ENCODE measurements at regions not wholly inside any gene's neighbourhood (a gene's known extent, or its start where the extent isn't known, plus 50 kb on each side); places are given as distances from the start of the nearest gene placed in this dataset.

DNA sequence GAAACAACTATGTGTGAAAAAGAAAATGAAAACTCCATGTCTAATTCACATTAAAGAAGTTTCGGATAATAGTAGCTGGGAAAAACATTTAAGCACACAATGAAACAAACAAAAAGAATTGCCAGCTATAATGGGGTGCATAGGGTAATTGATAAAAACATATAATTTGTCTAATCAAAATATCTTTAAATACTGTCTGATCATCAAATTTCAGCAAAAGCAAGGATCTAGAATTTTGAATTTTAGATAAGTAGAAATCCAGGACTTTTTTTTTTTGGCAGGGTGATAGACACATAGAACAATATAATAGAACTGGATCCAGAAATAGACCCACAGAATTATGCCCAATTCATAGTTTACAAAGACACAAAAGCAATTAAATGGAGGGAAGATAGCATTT, 585.0 kb downstream of the TAF11L14 start:
- Histone ChIP-seq H3K9me3 (no peaks in the 10 kb centered on the region), H3K27me3 (ENCODE audit: low read depth) (no peaks in the 10 kb centered on the region), H3K4me3 (no peak overlapping the region), H3K36me3 (replicated peaks) (no peaks in the 10 kb centered on the region), H3K4me1 (no peaks in the 10 kb centered on the region)
- DNase-seq (ENCODE audit: low spot score in 2 of 2): no peak
- in situ Hi-C loops (cut with MboI; ENCODE audit: low sequenced_read_pairs): no loop called here

DNA sequence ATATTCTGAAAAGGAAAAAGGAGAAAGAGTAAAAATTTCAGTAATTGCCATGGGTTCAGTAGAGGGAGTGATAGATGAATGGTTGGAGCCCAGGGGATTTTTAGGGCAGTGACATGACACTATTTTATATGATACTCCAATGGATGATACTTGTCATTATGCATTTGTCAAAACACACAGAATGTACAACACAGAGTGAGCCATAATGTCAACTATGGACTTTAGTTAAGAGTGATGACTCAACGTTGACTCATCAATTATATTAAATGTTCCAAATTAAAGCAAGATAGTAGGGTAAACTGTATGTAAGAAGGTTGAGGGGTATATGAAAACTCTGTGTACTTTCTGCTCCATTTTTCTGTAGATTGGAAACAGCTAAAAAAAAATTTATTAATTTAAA, 586.4 kb downstream of the TAF11L14 start:
- in situ Hi-C loops (cut with MboI; ENCODE audit: low sequenced_read_pairs): no loop called here
- no peaks in the 10 kb centered on the region for H3K27me3 ChIP-seq (ENCODE audit: low read depth)
- DNase-seq (ENCODE audit: low spot score in 2 of 2): no peak
- no peaks in the 10 kb centered on the region for H3K9me3 ChIP-seq
- H3K4me1 ChIP-seq: no peaks in the 10 kb centered on the region
- H3K4me3 ChIP-seq: no peak overlapping the region
- no peaks in the 10 kb centered on the region for H3K36me3 ChIP-seq (replicated peaks)

DNA sequence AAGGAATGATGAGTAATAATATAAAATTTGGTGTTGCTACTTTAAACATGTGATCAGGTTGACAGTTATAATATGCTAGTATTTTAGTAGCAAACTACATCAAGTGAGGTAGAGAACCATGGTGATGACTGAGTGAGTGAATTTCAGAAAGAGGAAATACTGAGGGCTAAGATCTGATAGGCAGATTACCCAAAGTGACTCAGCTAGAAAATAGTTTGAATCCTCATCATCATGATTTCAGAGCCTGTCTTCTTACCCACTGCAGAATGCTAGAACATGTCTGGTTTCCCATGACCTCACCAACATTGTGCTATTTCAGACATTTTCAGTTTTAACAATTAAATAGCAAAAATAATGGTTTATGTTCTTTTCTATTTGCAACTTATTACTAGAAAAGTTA, 602.1 kb downstream of the TAF11L14 start:
- DNase-seq (ENCODE audit: low spot score in 2 of 2): no peak
- H3K36me3 ChIP-seq (replicated peaks): no peaks in the 10 kb centered on the region
- in situ Hi-C loops (cut with MboI; ENCODE audit: low sequenced_read_pairs): no loop called here

DNA sequence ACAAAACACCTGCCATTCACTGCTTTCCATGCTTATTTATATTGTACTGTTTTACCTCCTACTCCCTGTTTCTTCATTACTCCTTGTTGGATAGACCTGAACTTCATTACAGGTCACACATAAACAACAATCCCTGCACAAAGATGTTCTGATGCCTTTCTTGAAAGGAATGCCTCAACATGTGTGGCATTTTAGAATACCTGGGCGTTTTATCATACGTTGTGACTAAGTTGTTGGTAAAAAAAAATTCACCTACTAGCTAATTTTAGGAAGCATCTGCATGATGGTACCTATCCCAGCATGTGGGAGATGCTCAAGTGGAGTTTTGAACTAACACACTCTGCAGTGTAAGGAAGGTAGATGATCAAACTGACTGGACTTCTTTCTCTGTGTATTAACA, 604.1 kb downstream of the TAF11L14 start:
- no peak for DNase-seq (ENCODE audit: low spot score in 2 of 2)
- Histone ChIP-seq H3K9me3 (no peaks in the 10 kb centered on the region), H3K27me3 (ENCODE audit: low read depth) (no peaks in the 10 kb centered on the region), H3K4me3 (no peak overlapping the region), H3K36me3 (replicated peaks) (no peaks in the 10 kb centered on the region), H3K4me1 (no peaks in the 10 kb centered on the region)
- in situ Hi-C loops (cut with MboI; ENCODE audit: low sequenced_read_pairs): no loop called here

More for the DNA sequence above, 602.1 kb downstream of the TAF11L14 start:
- no peaks in the 10 kb centered on the region for H3K27me3 ChIP-seq (ENCODE audit: low read depth)
- no peaks in the 10 kb centered on the region for H3K9me3 ChIP-seq
- no peak overlapping the region for H3K4me3 ChIP-seq
- H3K4me1 ChIP-seq: no peaks in the 10 kb centered on the region

DNA sequence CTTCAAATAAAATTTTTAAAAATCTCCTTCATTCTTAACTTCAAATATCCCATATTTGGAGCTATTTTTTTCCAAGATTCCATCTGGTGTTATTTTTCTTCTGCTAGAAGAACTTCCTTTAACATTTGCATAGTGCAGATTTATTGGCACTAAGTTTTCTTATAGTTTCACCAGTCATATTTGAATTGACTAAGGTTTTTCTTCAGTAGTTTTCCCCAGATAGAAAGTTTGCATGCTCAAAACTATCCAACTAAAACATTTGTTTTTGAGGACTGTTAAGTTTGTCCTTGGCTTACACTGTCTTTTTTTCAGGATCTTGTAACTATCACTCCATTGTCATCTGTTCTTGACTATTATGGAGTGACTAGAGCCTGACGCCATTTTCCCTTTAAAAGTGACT, 606.7 kb downstream of the TAF11L14 start:
- H3K36me3 ChIP-seq (replicated peaks): no peaks in the 10 kb centered on the region
- in situ Hi-C loops (cut with MboI; ENCODE audit: low sequenced_read_pairs): no loop called here

DNA sequence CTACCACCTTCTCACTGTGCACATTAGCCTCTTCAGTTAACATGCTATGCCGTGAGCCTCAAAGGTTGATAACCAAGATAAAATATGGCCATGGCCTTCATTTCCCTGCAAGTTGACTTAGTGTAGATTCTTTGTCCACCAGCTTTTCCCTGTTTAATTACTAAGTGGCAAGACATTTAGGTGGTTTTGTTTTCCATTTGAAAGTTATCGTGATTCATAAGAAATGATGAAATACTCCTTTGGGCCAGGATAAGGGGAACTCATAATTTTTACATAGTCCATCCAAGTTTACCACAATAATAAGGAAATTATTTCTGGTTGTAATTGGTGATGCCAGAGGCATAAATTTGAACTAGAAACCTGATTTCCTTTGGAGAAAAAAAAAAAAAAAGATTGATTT, 609.6 kb downstream of the TAF11L14 start:
- no peaks in the 10 kb centered on the region for H3K36me3 ChIP-seq (replicated peaks)
- no peak for DNase-seq (ENCODE audit: low spot score in 2 of 2)
- in situ Hi-C loops (cut with MboI; ENCODE audit: low sequenced_read_pairs): no loop called here
- no peaks in the 10 kb centered on the region for H3K4me1 ChIP-seq
- H3K27me3 ChIP-seq (ENCODE audit: low read depth): no peaks in the 10 kb centered on the region
- no peak overlapping the region for H3K4me3 ChIP-seq
- H3K9me3 ChIP-seq: no peaks in the 10 kb centered on the region

More for the DNA sequence above, 606.7 kb downstream of the TAF11L14 start:
- Histone ChIP-seq H3K27me3 (ENCODE audit: low read depth) (no peaks in the 10 kb centered on the region), H3K4me1 (no peaks in the 10 kb centered on the region), H3K4me3 (no peak overlapping the region), H3K9me3 (no peaks in the 10 kb centered on the region)
- DNase-seq (ENCODE audit: low spot score in 2 of 2): no peak

DNA sequence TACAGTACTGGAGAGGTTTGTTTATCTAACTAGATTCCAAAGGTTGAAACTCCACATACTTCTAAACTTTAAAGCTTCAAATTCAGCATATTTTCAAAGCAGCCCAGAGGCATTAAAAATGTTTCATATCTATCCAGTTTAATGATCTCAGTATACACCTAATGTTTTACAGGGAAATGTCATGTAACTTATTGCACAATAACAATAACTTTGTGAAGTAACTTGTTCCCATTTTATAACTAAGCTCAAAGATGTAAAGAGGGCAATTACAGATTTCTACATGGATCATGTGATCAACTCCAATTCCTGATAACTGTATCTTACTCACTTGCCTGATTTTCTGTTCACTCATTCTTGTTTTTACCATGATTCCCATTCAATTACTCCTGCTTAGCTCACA, 610.0 kb downstream of the TAF11L14 start:
- Histone ChIP-seq H3K27me3 (ENCODE audit: low read depth) (no peaks in the 10 kb centered on the region), H3K9me3 (no peaks in the 10 kb centered on the region), H3K4me1 (no peaks in the 10 kb centered on the region), H3K36me3 (replicated peaks) (no peaks in the 10 kb centered on the region), H3K4me3 (no peak overlapping the region)
- in situ Hi-C loops (cut with MboI; ENCODE audit: low sequenced_read_pairs): no loop called here
- DNase-seq (ENCODE audit: low spot score in 2 of 2): no peak

DNA sequence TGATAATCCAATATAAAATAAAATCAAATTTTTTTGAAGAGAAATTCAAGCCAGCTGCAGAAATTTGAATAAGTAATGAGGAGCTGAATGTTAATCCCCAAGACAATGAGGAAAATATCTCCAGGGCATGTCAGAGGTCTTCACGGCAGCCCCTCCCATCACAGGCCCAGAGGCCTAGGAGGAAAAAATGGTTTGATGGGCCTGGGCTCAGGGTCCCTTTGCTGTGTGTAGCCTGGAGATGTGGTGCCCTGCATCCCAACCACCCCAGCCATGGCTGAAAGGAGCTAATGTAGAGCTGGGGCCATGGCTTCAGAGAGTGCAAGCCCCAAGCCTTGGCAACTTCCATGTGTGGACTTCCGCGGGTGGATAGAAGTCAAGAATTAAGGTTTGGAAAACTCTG, 618.3 kb downstream of the TAF11L14 start:
- Histone ChIP-seq H3K9me3 (no peaks in the 10 kb centered on the region), H3K27me3 (ENCODE audit: low read depth) (no peaks in the 10 kb centered on the region), H3K36me3 (replicated peaks) (no peaks in the 10 kb centered on the region), H3K4me3 (no peak overlapping the region), H3K4me1 (no peaks in the 10 kb centered on the region)
- DNase-seq (ENCODE audit: low spot score in 2 of 2): no peak
- in situ Hi-C loops (cut with MboI; ENCODE audit: low sequenced_read_pairs): no loop called here

DNA sequence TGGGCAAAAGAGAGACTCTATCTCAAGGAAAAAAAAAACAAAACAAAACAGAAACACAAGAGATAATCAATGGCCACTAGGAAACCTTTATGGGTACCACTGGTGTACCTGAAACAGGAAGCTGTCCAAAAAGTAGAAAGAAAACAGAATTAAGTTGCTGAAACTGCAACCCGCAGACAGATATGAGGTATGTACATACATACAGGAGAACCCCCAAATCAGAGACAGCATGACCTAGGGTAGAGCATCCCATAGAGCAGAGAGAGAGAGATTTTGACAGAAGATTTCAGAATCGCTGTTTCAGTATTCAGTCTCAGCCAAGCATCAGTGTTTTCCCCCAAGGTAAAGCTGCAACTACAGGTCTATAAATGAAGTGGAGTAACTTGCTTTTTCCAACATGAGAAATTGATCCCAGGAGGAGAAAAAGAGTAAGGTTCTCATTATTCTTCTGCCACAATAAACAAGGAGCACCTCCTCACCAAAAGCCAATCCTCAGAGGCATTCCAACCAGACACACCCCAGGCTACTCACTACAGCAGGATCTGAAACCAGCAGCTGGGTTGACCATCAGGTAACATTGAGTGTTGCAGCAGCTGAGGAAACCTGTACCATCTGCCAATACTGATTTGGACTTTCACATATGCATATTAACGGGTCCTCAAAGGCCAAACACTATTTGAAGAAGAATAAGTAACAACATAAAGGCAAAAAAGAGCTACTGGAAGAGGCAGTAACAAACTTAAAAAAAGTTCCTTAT, 630.0 kb downstream of the TAF11L14 start:
- Histone ChIP-seq H3K27me3 (ENCODE audit: low read depth) (no peaks in the 10 kb centered on the region), H3K9me3 (no peaks in the 10 kb centered on the region), H3K36me3 (replicated peaks) (no peaks in the 10 kb centered on the region), H3K4me3 (no peak overlapping the region), H3K4me1 (no peaks in the 10 kb centered on the region)
- DNase-seq (ENCODE audit: low spot score in 2 of 2): no peak
- in situ Hi-C loops (cut with MboI; ENCODE audit: low sequenced_read_pairs): no loop called here

DNA sequence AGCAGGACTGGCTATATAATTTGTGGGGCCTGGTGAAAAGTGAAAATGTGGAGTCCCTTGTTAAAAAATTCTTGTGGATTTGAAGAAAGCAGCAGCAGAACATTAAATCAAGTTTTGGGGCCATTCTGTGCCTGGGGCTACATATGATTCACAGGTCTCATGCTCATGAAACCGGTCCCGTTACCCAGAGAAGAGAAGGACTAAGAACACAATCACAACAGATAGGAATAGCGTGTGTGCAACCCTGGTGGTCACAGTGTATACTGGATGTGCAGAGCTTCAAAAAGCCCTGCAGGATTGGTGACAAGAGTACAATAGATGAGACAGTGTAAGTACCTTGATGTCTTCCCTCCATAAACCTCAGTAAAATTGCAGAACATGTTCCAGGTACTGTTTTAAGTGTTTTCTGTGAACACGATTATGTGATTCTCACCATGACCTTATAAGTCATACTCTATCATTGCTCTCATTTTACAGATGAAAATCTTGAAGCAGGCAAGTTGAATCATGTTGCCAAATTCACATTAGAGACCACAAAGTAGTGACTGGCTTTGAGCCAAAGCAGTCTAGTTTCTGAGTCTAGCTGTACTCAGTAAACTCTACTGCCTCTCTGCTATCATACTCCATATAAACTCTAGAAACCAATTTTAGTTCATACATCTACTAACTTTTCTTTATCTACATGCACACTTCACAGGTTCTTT, 636.5 kb downstream of the TAF11L14 start:
- H3K4me1 ChIP-seq: no peaks in the 10 kb centered on the region
- no peak for DNase-seq (ENCODE audit: low spot score in 2 of 2)
- in situ Hi-C loops (cut with MboI; ENCODE audit: low sequenced_read_pairs): no loop called here

DNA sequence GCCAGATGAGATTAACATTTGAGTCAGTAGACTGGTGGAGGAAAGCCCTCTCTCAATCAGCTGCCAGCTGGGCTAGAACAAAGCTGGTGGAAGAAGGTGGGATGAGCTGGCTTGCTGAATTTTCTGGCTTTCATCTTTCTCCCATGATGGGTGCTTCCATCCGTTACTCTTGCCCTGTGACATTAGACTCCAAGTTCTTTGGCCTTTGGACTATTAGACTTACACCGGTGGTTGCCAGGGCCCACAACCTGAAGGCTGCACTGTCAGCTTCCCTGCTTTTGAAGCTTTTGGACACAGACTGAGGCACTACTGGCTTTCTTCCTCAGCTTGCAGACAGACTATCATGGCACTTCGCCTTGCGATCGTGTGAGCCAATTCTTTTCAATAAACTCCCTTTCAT, 642.7 kb downstream of the TAF11L14 start:
- H3K4me3 ChIP-seq: no peak overlapping the region
- in situ Hi-C loops (cut with MboI; ENCODE audit: low sequenced_read_pairs): no loop called here
- no peaks in the 10 kb centered on the region for H3K36me3 ChIP-seq (replicated peaks)
- H3K9me3 ChIP-seq: no peaks in the 10 kb centered on the region
- DNase-seq (ENCODE audit: low spot score in 2 of 2): no peak
- no peaks in the 10 kb centered on the region for H3K27me3 ChIP-seq (ENCODE audit: low read depth)
- no peaks in the 10 kb centered on the region for H3K4me1 ChIP-seq

More for the DNA sequence above, 636.5 kb downstream of the TAF11L14 start:
- H3K27me3 ChIP-seq (ENCODE audit: low read depth): no peaks in the 10 kb centered on the region
- no peak overlapping the region for H3K4me3 ChIP-seq
- H3K36me3 ChIP-seq (replicated peaks): no peaks in the 10 kb centered on the region
- no peaks in the 10 kb centered on the region for H3K9me3 ChIP-seq

DNA sequence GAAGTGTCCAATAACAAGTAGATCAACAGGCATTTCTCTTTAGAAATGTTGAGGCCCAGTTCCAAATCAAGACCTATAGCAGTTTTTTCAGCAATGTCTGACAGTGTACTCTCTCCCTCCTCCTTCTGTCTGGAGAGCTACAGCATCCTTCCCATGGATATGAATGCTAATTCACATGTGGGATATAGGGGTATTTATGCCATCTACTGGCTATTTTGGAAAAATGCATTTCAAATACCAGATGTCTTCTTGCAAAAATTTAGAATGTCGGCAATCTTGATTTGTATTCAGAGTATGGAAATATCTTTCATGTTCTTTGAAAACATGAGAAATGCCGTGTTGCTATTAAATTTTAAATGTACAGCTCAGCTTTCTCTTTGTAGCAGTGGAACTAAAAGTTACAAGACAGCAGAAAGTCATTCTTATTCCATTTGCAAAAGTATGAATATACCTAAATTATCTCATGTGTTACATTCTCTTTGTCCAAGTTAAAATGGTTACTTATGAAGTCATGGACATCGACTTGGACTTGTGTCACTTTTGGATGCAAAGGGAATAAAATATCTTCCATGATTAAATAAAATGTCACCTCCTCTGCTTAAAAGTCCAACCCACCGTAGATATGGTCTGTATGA, 647.8 kb downstream of the TAF11L14 start:
- peaks cover 4% of the 10 kb centered on the region; the same call in 1 of the 2 replicates for H3K27me3 ChIP-seq (ENCODE audit: low read depth)
- no peaks in the 10 kb centered on the region for H3K9me3 ChIP-seq
- H3K4me3 ChIP-seq: no peak overlapping the region
- DNase-seq (ENCODE audit: low spot score in 2 of 2): peak in 1 of 2 experiments; percentile 48
- in situ Hi-C loops (cut with MboI; ENCODE audit: low sequenced_read_pairs): no loop called here
- H3K4me1 ChIP-seq: no peaks in the 10 kb centered on the region
- no peaks in the 10 kb centered on the region for H3K36me3 ChIP-seq (replicated peaks)

DNA sequence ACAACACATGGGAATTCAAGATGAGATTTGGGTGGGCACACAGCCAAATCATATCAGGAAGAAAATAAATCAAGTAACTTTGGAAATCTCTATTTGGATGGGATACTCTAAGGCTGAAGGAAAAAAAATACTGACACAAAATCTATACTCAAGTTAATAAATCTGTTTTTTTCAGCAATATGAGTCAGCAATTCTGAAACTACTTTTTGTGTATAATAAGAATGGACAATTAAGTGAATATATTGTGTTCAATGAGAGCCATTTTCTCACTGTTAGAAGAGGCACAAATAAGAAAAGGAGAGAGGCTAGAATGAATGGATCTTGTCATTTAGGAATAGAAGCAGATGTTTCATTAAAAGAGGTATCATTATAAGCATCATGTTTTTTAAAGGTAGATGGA, 651.0 kb downstream of the TAF11L14 start:
- in situ Hi-C loops (cut with MboI; ENCODE audit: low sequenced_read_pairs): no loop called here
- Histone ChIP-seq H3K27me3 (ENCODE audit: low read depth) (peaks cover 4% of the 10 kb centered on the region; the same call in 1 of the 2 replicates), H3K36me3 (replicated peaks) (no peaks in the 10 kb centered on the region), H3K9me3 (no peaks in the 10 kb centered on the region), H3K4me1 (no peaks in the 10 kb centered on the region), H3K4me3 (no peak overlapping the region)
- no peak for DNase-seq (ENCODE audit: low spot score in 2 of 2)

DNA sequence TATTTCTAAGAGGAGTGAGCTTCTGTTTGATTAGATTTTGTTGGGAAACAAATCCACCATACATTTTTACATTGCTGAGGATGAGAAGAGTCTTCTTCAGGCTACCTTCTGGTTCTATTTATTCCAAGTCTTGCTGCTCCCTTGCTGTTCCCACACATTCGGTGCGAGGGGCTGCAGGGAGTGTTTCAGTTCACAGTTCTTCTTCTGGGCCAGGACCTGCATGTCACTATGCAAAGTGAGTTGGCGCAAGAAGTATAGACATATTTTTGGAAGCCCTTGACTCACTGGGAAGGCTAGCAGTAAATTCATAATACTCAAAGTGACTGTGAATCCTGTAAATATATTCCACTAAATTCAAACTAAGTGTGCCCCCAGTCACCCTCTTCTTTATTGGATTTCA, 657.9 kb downstream of the TAF11L14 start:
- Histone ChIP-seq H3K9me3 (no peaks in the 10 kb centered on the region), H3K36me3 (replicated peaks) (no peaks in the 10 kb centered on the region), H3K4me3 (no peak overlapping the region), H3K4me1 (no peaks in the 10 kb centered on the region), H3K27me3 (ENCODE audit: low read depth) (no peaks in the 10 kb centered on the region)
- in situ Hi-C loops (cut with MboI; ENCODE audit: low sequenced_read_pairs): no loop called here
- DNase-seq (ENCODE audit: low spot score in 2 of 2): no peak

Data from HAP-1 (cell line).